Kidney epithelial cell (primary cell): ENCODE measurements at regions not wholly inside any gene's neighbourhood (a gene's known extent, or its start where the extent isn't known, plus 50 kb on each side); places are given as distances from the start of the nearest gene placed in this dataset.

Experiments used
- DNase-seq: peaks from one replicate; pipeline ENCODE4 v3.0.0-alpha.2; 2010; ENCODE audit warnings: low read depth
- H3K27me3 ChIP-seq: 2 replicates; pipeline ENCODE4 v1.6.0; 2011; ENCODE audit warnings: low read length; ENCODE audit not compliant: control insufficient read depth, insufficient read depth
- H3K36me3 ChIP-seq: 2 replicates; pipeline ENCODE4 v1.5.1; 2011; ENCODE audit warnings: low read length; ENCODE audit not compliant: control insufficient read depth, insufficient read depth
- H3K4me3 ChIP-seq: 2 replicates; pipeline ENCODE4 v1.5.1; 2011; ENCODE audit warnings: low read depth, mild to moderate bottlenecking, control low read depth, low read length
- CTCF ChIP-seq: IDR thresholded peaks from 2 replicates; pipeline ENCODE4 v1.5.1; 2011; ENCODE audit warnings: mild to moderate bottlenecking, moderate library complexity, low read length, control low read depth, inconsistent platforms; ENCODE audit not compliant: insufficient read depth, poor library complexity, severe bottlenecking

GRCh38 chr6:126148853-126149252 lies 162.5 kb downstream of the TRMT11 start:
- DNase-seq: no peak
- no peaks in the 10 kb centered on the region for H3K36me3 ChIP-seq
- H3K4me3 ChIP-seq: no peak overlapping the region
- no peaks in the 10 kb centered on the region for H3K27me3 ChIP-seq
- TF ChIP-seq CTCF: no peak

- no peak for DNase-seq
- no peak overlapping the region for H3K4me3 ChIP-seq
- H3K27me3 ChIP-seq: no peaks in the 10 kb centered on the region
- H3K36me3 ChIP-seq: no peaks in the 10 kb centered on the region
- no peak for TF ChIP-seq CTCF
These were observed 166.0 kb downstream of the TRMT11 start for GRCh38 chr6:126152372-126152745.

GRCh38 chr6:126153661-126154060 lies 167.3 kb downstream of the TRMT11 start:
- no peak for DNase-seq
- Histone ChIP-seq H3K4me3 (no peak overlapping the region), H3K36me3 (no peaks in the 10 kb centered on the region), H3K27me3 (no peaks in the 10 kb centered on the region)
- no peak for TF ChIP-seq CTCF

- TF ChIP-seq CTCF: no peak
- Histone ChIP-seq H3K36me3 (no peaks in the 10 kb centered on the region), H3K27me3 (no peaks in the 10 kb centered on the region), H3K4me3 (no peak overlapping the region)
- no peak for DNase-seq
These were observed 170.6 kb downstream of the TRMT11 start for GRCh38 chr6:126156973-126157372.

GRCh38 chr6:126167726-126168125 lies 172.2 kb upstream of the CENPW start:
- no peak for DNase-seq
- no peak overlapping the region for H3K4me3 ChIP-seq
- no peaks in the 10 kb centered on the region for H3K27me3 ChIP-seq
- no peaks in the 10 kb centered on the region for H3K36me3 ChIP-seq
- TF ChIP-seq CTCF: no peak

GRCh38 chr6:126170433-126170832 lies 169.5 kb upstream of the CENPW start:
- Histone ChIP-seq H3K27me3 (no peaks in the 10 kb centered on the region), H3K4me3 (no peak overlapping the region), H3K36me3 (no peaks in the 10 kb centered on the region)
- no peak for TF ChIP-seq CTCF
- no peak for DNase-seq
